GM18520 (cell line): ENCODE measurements at regions not wholly inside any gene's neighbourhood (a gene's known extent, or its start where the extent isn't known, plus 50 kb on each side); places are given as distances from the start of the nearest gene placed in this dataset.
"Not testable (repeated sequence)": the region's sequence is repeated elsewhere in the genome, so short reads cannot be mapped to it uniquely, and the experiment has no call there.

ENCODE experiments used
- ATAC-seq: cut with Tn5 transposase; IDR thresholded peaks from one replicate; pipeline ENCODE4 v1.9.1; 2021; ENCODE audit not compliant: unreplicated experiment

GRCh38 chr3:106431721-106432120 lies 562.9 kb upstream of the CBLB start:
- no peak for ATAC-seq

GRCh38 chr3:106435899-106436453 lies 567.2 kb upstream of the CBLB start:
- no peak for ATAC-seq

GRCh38 chr3:106438887-106439286 lies 570.1 kb upstream of the CBLB start:
- ATAC-seq, result no peak

- no peak for ATAC-seq
Measured at GRCh38 chr3:106440672-106441071, 571.9 kb upstream of the CBLB start.

DNA sequence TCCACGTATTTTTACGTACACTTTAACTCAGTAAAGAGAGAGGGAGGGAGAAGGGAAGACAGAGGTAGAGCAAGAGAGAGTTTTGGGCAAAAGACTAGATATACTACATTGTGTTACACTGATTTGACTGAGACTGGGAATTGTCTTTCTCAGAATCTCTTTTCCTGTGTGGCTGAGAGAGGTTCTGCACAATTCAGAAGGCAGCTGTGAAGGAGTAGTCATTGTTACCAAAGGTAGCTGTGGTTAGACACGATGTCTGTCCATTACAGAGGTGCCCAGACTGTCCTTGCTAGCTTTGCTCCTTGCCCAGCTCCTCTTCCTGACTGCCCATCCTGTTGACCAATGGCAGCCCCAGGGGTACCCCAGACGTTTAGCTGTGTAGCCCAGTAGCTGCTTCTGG lies 577.5 kb upstream of the CBLB start:
- ATAC-seq, result no peak

DNA sequence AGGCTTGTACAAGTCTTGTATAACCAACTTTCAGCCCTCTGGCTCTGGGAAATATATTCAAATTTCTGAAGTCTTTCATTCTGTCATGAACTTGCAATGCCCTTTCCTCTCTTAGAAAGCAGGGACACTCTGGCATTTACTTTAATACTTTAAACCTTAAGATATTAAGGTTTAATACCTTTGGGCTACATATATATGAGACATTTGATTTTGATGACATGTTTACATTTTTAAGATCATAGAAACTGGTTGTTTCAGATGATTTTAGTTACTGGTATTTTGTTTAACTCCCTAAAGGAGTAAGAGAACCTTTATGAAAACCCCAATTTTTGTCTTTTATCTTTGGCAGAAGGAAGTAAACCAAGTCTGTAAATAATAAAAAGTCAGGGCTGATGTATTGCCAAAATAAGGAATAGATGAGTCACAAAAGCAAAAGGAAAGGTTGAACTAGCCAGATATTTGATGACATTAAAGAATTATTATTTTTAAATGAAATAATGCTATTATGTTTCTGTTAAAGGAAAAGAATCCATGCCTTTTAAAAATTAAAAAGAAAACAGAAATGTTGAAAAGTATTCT lies 579.0 kb upstream of the CBLB start:
- ATAC-seq, result no peak

GRCh38 chr3:106448372-106448966 lies 579.7 kb upstream of the CBLB start:
- ATAC-seq, result not testable (repeated sequence)

DNA sequence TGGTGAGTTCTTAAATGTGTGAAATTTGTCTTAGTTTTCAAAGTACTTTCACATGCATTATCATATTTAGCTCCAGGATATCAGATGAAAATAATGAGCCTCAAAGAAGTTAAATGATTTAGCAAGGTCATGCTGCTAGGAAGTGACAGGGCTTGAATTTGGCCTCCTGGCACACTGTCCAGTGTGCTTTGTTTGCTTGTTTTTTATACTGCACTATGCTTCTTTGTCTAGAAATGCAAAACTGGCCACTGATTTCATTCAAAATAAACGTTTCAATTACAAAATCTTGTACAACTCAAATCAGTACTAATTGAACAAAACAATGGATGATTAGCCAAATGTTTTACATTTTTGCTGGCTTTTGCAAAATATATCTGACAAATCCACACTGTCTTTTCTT lies 583.3 kb upstream of the CBLB start:
- no peak for ATAC-seq

GRCh38 chr3:106454497-106454896 lies 585.7 kb upstream of the CBLB start:
- no peak for ATAC-seq

GRCh38 chr3:106457281-106458180 lies 588.7 kb upstream of the CBLB start:
- peak; percentile 100 for ATAC-seq

DNA sequence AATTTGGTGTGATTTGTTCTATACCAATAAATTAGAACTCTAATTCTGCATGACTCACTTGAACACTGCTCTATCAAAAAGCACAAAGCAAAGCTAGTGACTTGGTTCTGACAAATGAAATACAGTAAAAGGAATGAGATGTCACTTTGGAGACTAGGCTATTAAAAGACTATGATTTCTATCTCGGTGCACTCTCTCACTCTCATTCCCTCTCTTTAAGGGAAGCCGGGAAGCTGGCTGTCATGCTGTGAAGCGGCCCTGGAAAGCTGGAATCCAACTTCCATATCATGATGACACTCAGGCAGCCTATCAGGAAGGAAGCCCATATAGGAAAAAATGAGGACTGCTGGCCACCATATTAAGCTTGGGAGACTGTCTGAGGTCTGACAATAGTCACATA lies 590.1 kb upstream of the CBLB start:
- no peak for ATAC-seq

DNA sequence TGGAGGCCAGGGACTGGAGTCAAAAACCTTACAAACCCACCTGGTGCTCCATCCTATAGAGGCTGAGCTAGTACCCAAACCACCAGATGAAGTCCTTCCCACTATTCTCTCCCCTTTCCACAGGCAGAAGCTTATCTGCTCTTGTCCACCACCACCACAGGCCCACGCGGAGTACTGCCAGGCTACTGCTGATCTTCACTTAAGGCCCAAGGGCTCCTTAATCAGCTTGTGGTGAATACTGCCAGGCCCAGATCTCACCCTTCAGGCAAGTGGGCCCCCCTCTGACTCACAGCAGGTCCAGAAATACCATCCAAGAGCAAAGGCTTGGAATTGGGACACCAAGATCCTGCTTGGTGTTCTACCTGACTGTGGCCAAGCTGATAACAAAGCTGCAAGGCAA lies 598.1 kb upstream of the CBLB start:
- no peak for ATAC-seq

GRCh38 chr3:106473576-106474475 lies 605.0 kb upstream of the CBLB start:
- no peak for ATAC-seq

GRCh38 chr3:106482451-106482850 lies 613.6 kb upstream of the CBLB start:
- ATAC-seq, result no peak

DNA sequence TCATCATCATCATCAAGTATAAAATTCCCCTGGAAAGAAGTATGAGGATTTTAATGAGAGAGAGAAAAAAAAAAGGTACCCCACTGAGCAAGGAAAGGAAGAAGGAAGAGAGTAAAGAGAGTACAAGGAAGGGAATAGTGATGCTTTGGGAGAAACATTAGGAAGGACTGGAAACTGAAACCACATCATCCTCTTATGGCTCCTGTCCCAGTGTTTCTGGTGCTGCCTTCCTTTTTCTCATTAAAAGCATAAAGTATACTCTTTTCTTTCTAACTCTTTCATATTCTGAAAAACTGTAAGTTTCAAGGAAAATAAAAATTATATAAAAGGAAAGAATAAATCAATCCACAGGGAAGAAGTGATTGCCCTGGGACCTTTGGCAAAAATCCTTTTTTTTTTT lies 616.4 kb upstream of the CBLB start:
- no peak for ATAC-seq

GRCh38 chr3:106485802-106486201 lies 617.0 kb upstream of the CBLB start:
- no peak for ATAC-seq

DNA sequence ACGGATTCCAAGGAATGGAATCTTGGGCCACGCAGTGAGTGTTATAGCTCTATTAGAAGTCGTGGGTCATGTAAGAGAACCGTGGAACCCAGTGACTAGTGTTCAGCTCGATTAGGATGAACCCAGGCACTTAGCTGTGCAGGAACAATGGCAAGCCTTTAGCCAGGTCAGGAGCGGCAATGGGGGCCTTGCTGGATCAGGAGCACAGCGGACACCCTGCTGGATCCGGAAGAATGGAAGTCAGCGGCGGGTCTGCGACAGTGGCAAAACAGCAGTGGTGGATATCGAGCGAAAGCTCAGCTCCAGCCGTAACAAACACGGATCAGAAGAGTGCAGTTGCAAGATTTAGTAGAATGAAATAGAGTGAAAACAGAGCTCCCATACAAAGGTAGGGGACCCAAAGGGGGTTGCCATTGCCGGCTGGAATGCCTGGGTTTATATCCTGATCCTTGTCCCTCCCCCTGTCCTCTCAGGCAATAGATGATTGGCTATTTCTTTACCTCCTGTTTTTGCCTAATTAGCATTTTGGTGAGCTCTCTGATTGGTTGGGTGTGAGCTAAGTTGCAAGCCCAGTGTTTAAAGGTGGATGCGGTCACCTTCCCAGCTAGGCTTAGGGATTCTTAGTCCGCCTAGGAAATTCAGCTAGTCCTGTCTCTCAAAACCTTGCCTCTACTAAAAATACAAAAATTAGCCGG lies 618.3 kb upstream of the CBLB start:
- not testable (repeated sequence) for ATAC-seq

DNA sequence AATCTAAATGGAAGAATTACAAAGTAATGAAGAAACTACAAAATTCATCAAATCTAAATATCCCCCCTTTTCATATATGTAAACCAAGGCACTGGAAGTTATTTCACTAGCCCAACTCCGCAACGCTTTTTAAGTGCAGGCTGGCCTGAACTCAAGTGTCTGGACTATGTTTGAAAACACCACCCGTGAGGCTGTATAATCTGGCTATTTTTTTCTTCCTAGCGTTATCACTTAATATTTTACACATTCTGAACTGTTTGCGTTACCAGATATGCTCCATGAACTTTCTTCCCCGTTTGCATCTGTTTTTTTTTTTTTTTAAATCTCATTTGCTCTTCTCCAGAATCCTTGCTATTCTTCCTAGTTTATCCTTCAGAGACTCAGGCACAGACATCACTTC lies 619.5 kb upstream of the CBLB start:
- ATAC-seq, result no peak

GRCh38 chr3:106491796-106492195 lies 623.0 kb upstream of the CBLB start:
- no peak for ATAC-seq

DNA sequence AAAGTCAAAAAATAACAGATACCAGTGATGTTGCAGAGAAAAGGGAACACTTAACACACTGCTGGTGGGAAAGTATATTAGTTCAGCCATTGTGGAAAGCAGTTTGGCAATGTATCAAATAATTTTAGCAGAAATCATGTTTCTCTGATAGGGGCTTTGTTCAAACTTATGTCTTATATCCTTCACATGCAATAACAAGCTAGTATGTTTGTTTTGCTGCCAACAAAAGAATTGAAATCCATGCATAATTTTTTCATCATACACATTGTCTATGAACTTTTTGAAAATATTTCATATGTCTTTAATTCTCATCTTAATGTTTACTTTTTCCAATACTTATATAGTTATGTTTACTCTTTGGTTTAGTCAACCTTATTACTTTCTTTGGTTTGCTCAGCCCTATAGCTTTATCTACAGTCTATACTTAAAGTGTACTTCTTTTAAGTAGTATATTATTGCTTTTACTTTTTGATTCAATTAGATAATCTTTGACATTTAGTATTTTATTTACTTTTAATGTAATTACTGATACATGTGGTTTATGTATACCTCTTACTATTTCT lies 639.6 kb upstream of the CBLB start:
- ATAC-seq, result no peak
